Aorta (tissue), 5 donors: ENCODE measurements at regions not wholly inside any gene's neighbourhood (a gene's known extent, or its start where the extent isn't known, plus 50 kb on each side); places are given as distances from the start of the nearest gene placed in this dataset.

Experiments
- ATAC-seq: fragments of 200-7000 bp; cut with Tn5 transposase; one replicate; pipeline ENCODE4 v1.9.1; 2022; ENCODE audit warnings: moderate library complexity; ENCODE audit not compliant: low FRiP score
- DNase-seq, 2 donors: peaks; one replicate each; pipeline ENCODE4 v3.0.0-alpha.2; 2020
- H3K27ac ChIP-seq, 2 donors: one replicate each; pipeline ENCODE4 v1.5.1; 2013; ENCODE audit warnings: low read length in 2 of 2, mild to moderate bottlenecking in 2 of 2, moderate library complexity in 2 of 2, control low read depth in 1 of 2, inconsistent platforms in 1 of 2, low read depth in 1 of 2
- H3K27me3 ChIP-seq, 2 donors: one replicate each; pipeline ENCODE4 v1.6.1; 2013; ENCODE audit warnings: control low read depth in 1 of 2, low read length in 1 of 2, mild to moderate bottlenecking in 1 of 2, moderate library complexity in 1 of 2; ENCODE audit not compliant: insufficient read depth in 2 of 2, control insufficient read depth in 1 of 2
- H3K36me3 ChIP-seq, 2 donors: one replicate each; pipeline ENCODE4 v1.6.1; 2013; ENCODE audit warnings: control low read depth in 1 of 2, low read length in 1 of 2, mild to moderate bottlenecking in 1 of 2; ENCODE audit not compliant: insufficient read depth in 2 of 2, control insufficient read depth in 1 of 2
- H3K4me1 ChIP-seq, 2 donors: one replicate each; pipeline ENCODE4 v1.6.1; 2013; ENCODE audit warnings: low read length in 2 of 2, control low read depth in 1 of 2, mild to moderate bottlenecking in 1 of 2, moderate library complexity in 1 of 2; ENCODE audit not compliant: insufficient read depth in 2 of 2, control insufficient read depth in 1 of 2
- H3K4me3 ChIP-seq, 2 donors: one replicate each; pipeline ENCODE4 v1.5.1; 2013; ENCODE audit warnings: low read length in 2 of 2, control low read depth in 1 of 2, mild to moderate bottlenecking in 1 of 2
- H3K9me3 ChIP-seq: one replicate; pipeline ENCODE4 v1.6.1; 2013; ENCODE audit warnings: mild to moderate bottlenecking, low read length; ENCODE audit not compliant: control insufficient read depth
- WGBS, 2 donors: extraction: QIAGEN DNeasy Blood & Tissue Kit; methylation state at CpG; one replicate each; pipeline ENCODE4 v1.1.7; 2013; 5-methylcytosine and 5-hydroxymethylcytosine counted together
- intact Hi-C, 2 donors: fragments of 100-400 bp; cut with DNase I; formaldehyde crosslinking; loops; one replicate each; pipeline versions ENCODE4 v1.14.2 to v1.15.0; 2022
- donor health status: healthy with polysubstance abuse.
- donor health status: Bipolar disorder and iron deficiency.
- donor health status: DM: no; HTN: no; CAD: no.
- donor health status: DM: no; HTN: no; CAD: no.
- donor health status: DM: yes; HTN: yes; CAD: no.

DNA sequence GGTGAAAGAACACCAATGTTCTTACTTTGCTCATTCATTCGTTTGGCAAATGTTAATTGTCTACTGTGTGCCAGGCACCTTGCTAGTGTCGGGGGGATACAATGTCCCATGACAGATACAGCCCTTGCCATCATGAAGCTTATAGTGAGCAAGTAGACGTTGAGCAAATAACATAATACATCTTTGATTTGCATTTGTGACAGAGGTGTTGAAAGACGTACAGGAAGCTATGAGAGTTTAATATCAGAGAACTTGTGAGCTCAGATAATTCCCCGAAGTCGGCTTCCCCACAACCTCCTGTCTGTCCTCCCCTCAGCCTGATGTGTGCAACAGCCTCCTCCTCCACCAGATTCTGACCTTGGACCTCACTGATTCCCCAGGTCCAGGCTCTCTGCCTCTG, 138.0 kb upstream of the SDK2 start:
- no peak overlapping the region for H3K4me3 ChIP-seq
- no peaks in the 10 kb centered on the region for H3K36me3 ChIP-seq
- no peak overlapping the region for H3K27ac ChIP-seq
- DNase-seq (no peak), ATAC-seq (no peak)
- 39 to 58% methylated on average over 6 of the region's 6 CpGs for WGBS, 2 donors
- no peaks in the 10 kb centered on the region for H3K27me3 ChIP-seq
- H3K9me3 ChIP-seq = no peaks in the 10 kb centered on the region
- intact Hi-C loops = no loop called here
- no peaks in the 10 kb centered on the region for H3K4me1 ChIP-seq

DNA sequence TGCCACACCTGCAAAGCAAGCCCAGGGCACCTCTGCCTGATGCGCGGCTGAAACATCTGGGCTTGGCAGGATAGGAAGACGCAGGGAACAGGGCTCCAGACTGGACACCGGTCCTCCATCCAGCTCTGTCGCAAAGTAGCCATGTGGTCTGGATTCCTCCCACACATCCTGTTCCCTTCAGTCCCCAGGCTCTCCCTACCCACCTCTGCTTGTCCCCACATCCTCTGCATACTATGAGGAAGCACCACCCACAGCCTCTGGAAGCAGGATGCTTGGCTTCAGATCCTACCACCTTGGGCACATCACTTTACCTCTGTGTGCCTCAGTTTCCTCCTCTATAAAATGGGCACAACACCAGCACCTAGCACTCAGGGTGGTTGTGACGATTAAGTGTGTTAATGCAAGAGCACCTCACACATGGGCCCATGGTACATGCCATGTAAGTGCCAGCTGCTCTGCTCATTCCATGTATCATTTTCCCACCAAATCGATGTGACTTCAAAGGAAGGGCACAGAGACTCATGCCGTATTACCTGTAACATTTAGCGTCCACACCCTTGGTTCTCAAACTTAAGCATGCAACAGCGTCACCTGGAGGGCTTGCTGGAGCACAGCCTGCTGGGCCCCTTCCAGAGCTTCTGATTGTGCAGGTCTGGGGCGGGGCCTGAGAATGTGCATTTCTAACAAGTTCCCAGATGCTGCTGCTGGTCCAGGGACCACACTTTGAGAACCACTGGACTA, 138.6 kb upstream of the SDK2 start:
- intact Hi-C loops = no loop called here
- ATAC-seq = no peak
- H3K9me3 ChIP-seq = no peaks in the 10 kb centered on the region
- 85% methylated on average over 11 of the region's 11 CpGs for WGBS, 2 donors
- no peak overlapping the region for H3K27ac ChIP-seq
- H3K36me3 ChIP-seq = no peaks in the 10 kb centered on the region
- no peak overlapping the region for H3K4me3 ChIP-seq
- no peaks in the 10 kb centered on the region for H3K4me1 ChIP-seq
- no peaks in the 10 kb centered on the region for H3K27me3 ChIP-seq
- no peak for DNase-seq

DNA sequence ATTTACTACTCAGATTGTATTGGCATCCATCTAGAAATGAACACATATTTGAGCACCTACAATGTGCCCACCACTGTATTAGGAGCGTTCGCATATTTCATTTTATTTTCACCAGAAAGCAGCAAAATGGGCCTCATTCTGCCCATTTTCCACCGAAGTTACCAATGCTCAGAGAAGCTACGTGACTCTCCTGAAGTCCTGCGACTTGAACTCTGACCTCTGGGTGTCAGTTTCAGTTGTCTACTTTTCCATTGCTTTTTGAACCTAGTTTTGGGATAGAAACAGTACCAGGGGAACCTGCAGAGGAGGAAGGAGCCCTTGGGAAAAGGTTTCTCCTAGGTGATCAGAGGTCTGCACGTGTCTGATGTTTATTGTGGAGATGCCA, 139.1 kb upstream of the SDK2 start:
- no peak for ATAC-seq
- H3K4me3 ChIP-seq = no peak overlapping the region
- H3K27me3 ChIP-seq = no peaks in the 10 kb centered on the region
- intact Hi-C loops = no loop called here
- no peak for DNase-seq
- 88 to 89% methylated on average over 6 of the region's 6 CpGs for WGBS, 2 donors
- H3K36me3 ChIP-seq = no peaks in the 10 kb centered on the region
- no peak overlapping the region for H3K27ac ChIP-seq
- no peaks in the 10 kb centered on the region for H3K9me3 ChIP-seq
- H3K4me1 ChIP-seq = no peaks in the 10 kb centered on the region

DNA sequence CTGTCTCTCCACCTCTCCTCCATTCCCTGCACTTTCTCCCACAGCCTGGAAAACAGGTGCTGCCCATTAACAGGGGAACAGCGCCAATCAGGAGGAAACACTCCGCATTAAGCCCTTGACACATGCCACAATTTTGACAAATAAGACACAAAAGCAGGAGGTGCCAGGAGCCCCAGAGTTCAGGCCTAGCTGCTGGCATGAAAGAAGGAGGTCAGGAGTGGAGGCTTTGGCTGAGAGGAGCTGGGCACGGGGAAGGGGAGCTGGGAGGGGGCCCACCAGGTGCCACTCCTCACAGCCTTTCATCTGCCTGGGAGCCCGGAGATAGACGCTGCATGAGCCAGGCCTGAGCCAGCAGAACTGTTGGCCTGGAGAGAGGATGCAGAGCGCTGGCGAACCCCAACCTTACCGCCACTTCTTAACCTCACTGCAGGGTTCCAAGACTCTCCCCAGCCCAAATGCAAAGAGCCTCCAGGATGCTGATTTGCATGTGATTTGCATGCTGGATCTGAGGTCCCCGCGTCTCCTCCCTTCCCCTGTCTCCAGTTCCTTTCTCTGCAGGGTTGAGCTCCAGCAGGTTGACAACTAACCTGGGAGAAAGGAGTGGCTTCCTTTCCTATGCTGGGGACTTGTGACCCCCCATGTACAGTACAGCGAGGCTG, 139.8 kb upstream of the SDK2 start:
- Histone ChIP-seq H3K9me3 (no peaks in the 10 kb centered on the region), H3K4me1 (no peaks in the 10 kb centered on the region), H3K27ac (no peak overlapping the region), H3K4me3 (no peak overlapping the region), H3K27me3 (no peaks in the 10 kb centered on the region), H3K36me3 (no peaks in the 10 kb centered on the region)
- WGBS, 2 donors = 91 to 92% methylated on average over 11 of the region's 11 CpGs
- DNase-seq (no peak), ATAC-seq (no peak)
- intact Hi-C loops = no loop called here

DNA sequence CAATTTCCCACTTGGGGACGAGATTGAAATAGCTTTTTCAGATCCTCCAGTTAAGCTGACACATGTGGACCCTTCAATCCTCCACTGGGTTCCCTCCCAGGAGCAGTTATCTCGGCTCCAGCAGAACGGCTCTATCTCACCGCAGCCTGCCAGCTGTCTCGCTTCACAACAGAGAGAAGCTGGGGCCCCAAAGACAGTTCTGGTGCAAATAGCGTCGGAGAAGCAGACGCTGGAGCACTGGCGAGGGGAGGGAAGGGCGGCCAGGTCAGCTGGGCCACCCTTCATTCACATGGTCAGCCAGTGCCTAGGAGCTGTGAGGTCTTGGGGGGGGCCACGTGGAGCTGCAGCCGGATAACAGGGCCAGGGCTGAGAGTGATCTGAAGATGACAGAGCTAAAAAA, 141.3 kb upstream of the SDK2 start:
- H3K36me3 ChIP-seq = no peaks in the 10 kb centered on the region
- no peak overlapping the region for H3K27ac ChIP-seq
- 40 to 65% methylated on average over 12 of the region's 12 CpGs for WGBS, 2 donors
- intact Hi-C loops = no loop called here
- DNase-seq (no peak), ATAC-seq (no peak)
- no peaks in the 10 kb centered on the region for H3K9me3 ChIP-seq
- H3K4me3 ChIP-seq = no peak overlapping the region
- no peaks in the 10 kb centered on the region for H3K27me3 ChIP-seq
- no peaks in the 10 kb centered on the region for H3K4me1 ChIP-seq

DNA sequence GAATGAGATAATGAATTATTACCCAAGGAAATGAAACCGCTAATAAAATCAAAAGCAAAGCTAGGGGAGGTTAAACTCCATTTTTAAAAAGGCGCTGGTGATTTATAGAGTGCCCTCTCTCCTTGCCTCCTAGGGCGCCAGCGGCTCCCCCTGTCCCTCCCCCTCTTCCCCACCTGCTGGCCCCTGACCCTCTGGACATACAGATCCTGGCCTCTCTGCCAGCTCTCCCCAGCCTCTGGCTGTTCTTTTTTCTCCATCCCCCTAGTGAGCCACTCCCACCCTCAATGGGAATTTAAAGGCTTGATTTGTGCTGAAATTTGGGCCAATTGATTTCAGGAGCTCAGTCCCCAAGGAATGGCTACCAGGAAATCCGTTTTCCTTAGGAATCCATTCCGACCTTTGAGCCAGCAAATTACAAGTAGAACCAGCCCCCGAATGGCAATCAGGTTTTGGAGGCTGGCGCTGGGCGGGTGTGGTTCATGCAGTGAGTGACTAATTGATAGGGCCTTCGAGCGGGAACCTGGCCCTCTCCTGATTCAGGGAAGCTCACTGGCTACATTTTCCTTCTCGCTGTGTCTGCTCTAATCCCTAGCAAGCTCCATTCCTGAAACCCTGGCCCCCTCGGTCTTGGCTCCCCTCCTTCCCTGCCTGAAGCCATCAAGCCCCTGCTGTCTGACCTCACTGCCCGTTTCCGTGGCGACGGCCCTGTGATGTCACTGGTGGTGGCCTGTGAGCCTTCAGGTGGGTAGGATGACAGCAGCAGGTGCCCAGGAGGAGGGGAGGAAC, 141.9 kb upstream of the SDK2 start:
- no peaks in the 10 kb centered on the region for H3K27me3 ChIP-seq
- ATAC-seq = no peak

DNA sequence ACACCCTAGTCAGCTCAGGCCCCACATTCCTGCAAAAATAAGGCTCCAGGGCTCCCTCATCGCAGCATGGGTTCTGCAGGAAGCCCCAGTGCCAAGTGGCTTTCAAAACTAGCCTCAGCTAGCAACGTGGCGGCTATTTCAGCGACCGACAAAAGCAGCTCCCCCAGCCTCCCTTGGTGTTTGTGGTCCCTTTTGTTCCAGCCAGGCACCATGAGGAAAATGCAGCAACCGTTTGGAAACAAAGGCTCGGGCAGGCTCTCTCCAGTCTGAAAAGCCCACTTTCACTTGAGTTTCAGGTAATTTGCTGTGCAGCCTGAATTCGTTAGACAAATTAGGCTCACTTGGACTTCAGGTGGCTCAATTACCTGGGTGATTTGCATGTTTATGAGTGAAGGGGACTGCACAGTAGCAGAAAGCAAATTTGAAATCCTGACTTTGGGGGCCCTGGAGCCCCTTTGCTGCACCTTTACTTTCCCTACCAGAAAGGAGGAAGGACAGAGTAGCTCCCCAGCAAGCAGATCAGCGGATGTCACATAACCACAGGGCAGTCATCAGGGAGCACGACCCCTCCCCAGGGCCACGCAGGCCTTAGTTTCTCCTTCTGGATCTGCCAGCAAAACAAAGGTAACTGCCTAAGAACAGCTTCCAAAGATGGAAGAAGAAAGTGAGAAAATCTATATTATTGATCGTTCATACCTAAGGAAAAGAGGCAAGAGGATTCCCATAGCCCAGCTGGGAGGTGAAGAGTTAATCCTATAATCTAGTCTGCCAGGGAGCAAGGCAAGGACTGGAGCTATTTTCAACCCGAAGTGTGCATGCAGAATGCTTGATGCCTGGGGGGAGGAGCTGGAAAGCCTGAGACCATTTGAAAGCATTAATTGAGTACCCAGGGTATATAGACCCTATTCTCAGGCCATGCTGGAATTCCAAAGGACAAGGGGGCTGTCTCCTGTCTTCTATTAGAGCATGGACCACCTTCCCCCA, 143.1 kb upstream of the SDK2 start:
- no peak overlapping the region for H3K27ac ChIP-seq
- WGBS, 2 donors = 68 to 74% methylated on average over 13 of the region's 13 CpGs
- H3K9me3 ChIP-seq = no peaks in the 10 kb centered on the region
- intact Hi-C loops = no loop called here
- no peaks in the 10 kb centered on the region for H3K27me3 ChIP-seq
- no peaks in the 10 kb centered on the region for H3K36me3 ChIP-seq
- DNase-seq (no peak), ATAC-seq (no peak)
- no peak overlapping the region for H3K4me3 ChIP-seq
- no peaks in the 10 kb centered on the region for H3K4me1 ChIP-seq

More for the DNA sequence above, 141.9 kb upstream of the SDK2 start:
- Histone ChIP-seq H3K36me3 (no peaks in the 10 kb centered on the region), H3K9me3 (no peaks in the 10 kb centered on the region), H3K4me3 (no peak overlapping the region), H3K4me1 (no peaks in the 10 kb centered on the region), H3K27ac (no peak overlapping the region)
- 73 to 78% methylated on average over 17 of the region's 17 CpGs for WGBS, 2 donors
- intact Hi-C loops = no loop called here
- no peak for DNase-seq

DNA sequence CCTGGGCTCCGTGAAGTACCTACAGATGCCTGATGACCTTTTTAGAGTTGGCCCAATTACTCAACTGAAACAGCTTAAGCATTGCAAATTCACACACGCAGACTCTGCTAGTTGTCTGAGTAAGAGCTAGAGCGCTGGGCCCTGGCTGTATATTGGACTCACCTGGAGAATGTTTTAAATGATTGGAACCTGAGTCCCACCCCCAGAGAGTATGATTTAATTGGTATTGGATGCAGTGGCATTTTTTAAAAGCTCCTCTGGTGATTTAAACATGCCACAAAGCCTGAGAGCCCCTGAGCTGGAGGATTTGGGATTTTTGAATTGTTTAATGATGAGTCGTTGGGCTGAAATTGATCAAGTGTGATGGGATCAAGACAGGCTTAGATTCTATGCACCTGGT, 143.9 kb upstream of the SDK2 start:
- Histone ChIP-seq H3K4me3 (no peak overlapping the region), H3K9me3 (no peaks in the 10 kb centered on the region), H3K4me1 (no peaks in the 10 kb centered on the region), H3K27ac (no peak overlapping the region), H3K27me3 (no peaks in the 10 kb centered on the region), H3K36me3 (no peaks in the 10 kb centered on the region)
- ATAC-seq = no peak
- intact Hi-C loops = no loop called here
- DNase-seq = no peak
- 79 to 89% methylated on average over 4 of the region's 4 CpGs for WGBS, 2 donors
